Kasumi-1 (cell line): ENCODE measurements at regions not wholly inside any gene's neighbourhood (a gene's known extent, or its start where the extent isn't known, plus 50 kb on each side); places are given as distances from the start of the nearest gene placed in this dataset.
A peak's percentile ranks its signal among the peaks of the same experiment; 100 is the strongest.

Experiments used
- DNase-seq, 2 experiments: peaks; one replicate each; lab custom pipeline; 2025; lab: John Stamatoyannopoulos, UW

- no peak for DNase-seq
Measured at GRCh38 chr1:90494748-90495282, 222.3 kb downstream of the BARHL2 start.

- no peak for DNase-seq
Measured at GRCh38 chr1:90488451-90488850, 228.7 kb downstream of the BARHL2 start.

- no peak for DNase-seq
Measured at GRCh38 chr1:90486996-90487395, 230.1 kb downstream of the BARHL2 start.

GRCh38 chr1:90486134-90486824, 230.8 kb downstream of the BARHL2 start:
- DNase-seq, result no peak

GRCh38 chr1:90480271-90480835, 236.7 kb downstream of the BARHL2 start:
- no peak for DNase-seq

GRCh38 chr1:90476994-90477393, 240.1 kb downstream of the BARHL2 start:
- no peak for DNase-seq

GRCh38 chr1:90476411-90476810, 240.7 kb downstream of the BARHL2 start:
- no peak for DNase-seq

- DNase-seq, result peak; percentile 4 to 28
Measured at GRCh38 chr1:90475631-90476030, 241.5 kb downstream of the BARHL2 start.

GRCh38 chr1:90474731-90475130, 242.4 kb downstream of the BARHL2 start:
- DNase-seq, result no peak

- no peak for DNase-seq
Measured at GRCh38 chr1:90474158-90474557, 242.9 kb downstream of the BARHL2 start.

- DNase-seq, result no peak
Measured at GRCh38 chr1:90472775-90473174, 244.3 kb downstream of the BARHL2 start.

GRCh38 chr1:90459570-90459969, 257.5 kb downstream of the BARHL2 start:
- DNase-seq, result no peak

- DNase-seq, result no peak
Measured at GRCh38 chr1:90457985-90458384, 259.1 kb downstream of the BARHL2 start.

- DNase-seq, result no peak
Measured at GRCh38 chr1:90452491-90452890, 264.6 kb downstream of the BARHL2 start.

- no peak for DNase-seq
Measured at GRCh38 chr1:90443354-90443753, 273.7 kb downstream of the BARHL2 start.

GRCh38 chr1:90435351-90435750, 281.8 kb downstream of the BARHL2 start:
- no peak for DNase-seq

- DNase-seq, result peak; percentile 35 to 54
Measured at GRCh38 chr1:90434460-90434859, 282.6 kb downstream of the BARHL2 start.

- no peak for DNase-seq
Measured at GRCh38 chr1:90417126-90417525, 300.0 kb downstream of the BARHL2 start.

- DNase-seq, result no peak
Measured at GRCh38 chr1:90414201-90414600, 302.9 kb downstream of the BARHL2 start.

GRCh38 chr1:90413519-90413918, 303.6 kb downstream of the BARHL2 start:
- no peak for DNase-seq

- peak; percentile 4 to 8 for DNase-seq
Measured at GRCh38 chr1:90412563-90412962, 304.5 kb downstream of the BARHL2 start.

GRCh38 chr1:90411185-90411584, 305.9 kb downstream of the BARHL2 start:
- no peak for DNase-seq

- no peak for DNase-seq
Measured at GRCh38 chr1:90407737-90408136, 309.4 kb downstream of the BARHL2 start.

- no peak for DNase-seq
Measured at GRCh38 chr1:90405726-90406125, 311.4 kb downstream of the BARHL2 start.
